Lower leg skin (tissue), 3 donors: ENCODE measurements at regions not wholly inside any gene's neighbourhood (a gene's known extent, or its start where the extent isn't known, plus 50 kb on each side); places are given as distances from the start of the nearest gene placed in this dataset.

ENCODE experiments used
- CTCF ChIP-seq, 3 donors: fragments of 450-650 bp; IDR thresholded peaks; one replicate each; pipeline ENCODE4 v1.5.1; 2016; ENCODE audit warnings: antibody characterized with exemption in 3 of 3, mild to moderate bottlenecking in 3 of 3, moderate library complexity in 2 of 3
- POLR2A ChIP-seq, 2 donors: fragments of 450-650 bp; IDR thresholded peaks; one replicate each; pipeline ENCODE4 v1.6.1; 2016 to 2017; ENCODE audit warnings: antibody characterized with exemption in 2 of 2, mild to moderate bottlenecking in 1 of 2, moderate library complexity in 1 of 2

DNA sequence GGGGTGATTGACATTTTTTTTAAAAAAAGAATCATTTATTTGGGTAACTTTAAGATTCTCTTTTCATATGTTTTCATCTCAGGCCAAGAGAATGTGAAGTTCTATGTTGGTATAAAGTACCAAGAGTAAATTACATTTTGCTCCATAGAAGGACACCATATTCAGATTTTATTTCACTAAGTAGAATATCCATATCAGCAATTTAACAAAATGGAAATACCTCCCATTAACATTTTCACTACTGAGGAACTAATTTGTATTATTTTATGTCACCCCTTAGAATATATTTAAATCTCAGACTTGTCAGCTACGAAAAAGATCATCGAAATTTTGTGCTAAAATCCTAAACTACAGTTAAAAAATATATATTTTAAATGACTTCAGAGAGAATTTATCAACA is 274.3 kb downstream of the SEMA3D start:
- TF ChIP-seq CTCF (IDR thresholded peaks at IDR 0.05) (no peak), POLR2A (IDR thresholded peaks at IDR 0.05) (no peak)
